ENCODE measurements at regions not wholly inside any gene's neighbourhood (a gene's known extent, or its start where the extent isn't known, plus 50 kb on each side); places are given as distances from the start of the nearest gene placed in this dataset.

DNA sequence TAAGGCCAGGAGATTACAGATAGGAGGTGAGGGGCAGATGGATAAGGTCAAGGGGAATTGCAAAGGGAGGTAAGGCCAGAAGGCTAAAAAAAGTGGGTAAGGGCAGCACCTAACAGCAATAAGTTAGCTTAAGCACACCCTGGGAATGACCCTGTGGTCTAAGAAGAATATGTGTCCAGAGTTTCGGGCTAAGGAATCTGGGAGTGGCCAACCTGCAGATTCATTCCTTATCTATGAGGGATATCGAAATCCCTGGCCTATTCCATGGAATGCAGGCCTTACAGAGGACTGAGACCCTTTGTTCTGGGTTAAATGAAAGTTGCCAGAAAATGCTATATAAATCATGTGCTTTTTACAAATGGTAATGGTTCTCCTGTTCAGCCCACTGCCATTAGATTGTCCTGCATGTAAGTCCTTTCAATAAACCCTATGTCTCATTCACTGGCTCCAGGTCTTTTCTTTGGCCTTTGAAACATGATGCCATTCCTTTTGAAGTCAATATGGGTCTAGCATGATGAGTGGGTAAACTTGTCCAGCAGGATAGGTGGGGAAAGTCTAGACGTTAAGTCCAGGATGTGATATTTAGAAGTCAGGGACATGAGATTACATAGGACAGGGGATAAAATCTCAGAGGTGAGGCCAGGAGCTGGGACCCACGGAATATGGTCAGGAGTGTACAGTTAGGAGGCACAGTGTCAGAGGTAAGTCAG is 226.2 kb downstream of the TACR3 start:
- TF ChIP-seq, protein P1, sequence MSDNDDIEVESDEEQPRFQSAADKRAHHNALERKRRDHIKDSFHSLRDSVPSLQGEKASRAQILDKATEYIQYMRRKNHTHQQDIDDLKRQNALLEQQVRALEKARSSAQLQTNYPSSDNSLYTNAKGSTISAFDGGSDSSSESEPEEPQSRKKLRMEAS (IDR thresholded peaks at IDR 0.05), result no peak
- TF ChIP-seq, protein P2, sequence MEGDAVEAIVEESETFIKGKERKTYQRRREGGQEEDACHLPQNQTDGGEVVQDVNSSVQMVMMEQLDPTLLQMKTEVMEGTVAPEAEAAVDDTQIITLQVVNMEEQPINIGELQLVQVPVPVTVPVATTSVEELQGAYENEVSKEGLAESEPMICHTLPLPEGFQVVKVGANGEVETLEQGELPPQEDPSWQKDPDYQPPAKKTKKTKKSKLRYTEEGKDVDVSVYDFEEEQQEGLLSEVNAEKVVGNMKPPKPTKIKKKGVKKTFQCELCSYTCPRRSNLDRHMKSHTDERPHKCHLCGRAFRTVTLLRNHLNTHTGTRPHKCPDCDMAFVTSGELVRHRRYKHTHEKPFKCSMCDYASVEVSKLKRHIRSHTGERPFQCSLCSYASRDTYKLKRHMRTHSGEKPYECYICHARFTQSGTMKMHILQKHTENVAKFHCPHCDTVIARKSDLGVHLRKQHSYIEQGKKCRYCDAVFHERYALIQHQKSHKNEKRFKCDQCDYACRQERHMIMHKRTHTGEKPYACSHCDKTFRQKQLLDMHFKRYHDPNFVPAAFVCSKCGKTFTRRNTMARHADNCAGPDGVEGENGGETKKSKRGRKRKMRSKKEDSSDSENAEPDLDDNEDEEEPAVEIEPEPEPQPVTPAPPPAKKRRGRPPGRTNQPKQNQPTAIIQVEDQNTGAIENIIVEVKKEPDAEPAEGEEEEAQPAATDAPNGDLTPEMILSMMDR (IDR thresholded peaks at IDR 0.05; ENCODE audit: low read depth, low read length, missing input control), result no peak
- TF ChIP-seq NR2F2 (IDR thresholded peaks at IDR 0.05) (no peak), YY1 (IDR thresholded peaks at IDR 0.05) (no peak), TAF1 (conservative IDR thresholded peaks at IDR 0.05) (no peak), RXRA (IDR thresholded peaks at IDR 0.05) (no peak), JUND (IDR thresholded peaks at IDR 0.05) (no peak), RAD21 (IDR thresholded peaks at IDR 0.05) (no peak), FOXA1 (IDR thresholded peaks at IDR 0.05) (no peak)
- TF ChIP-seq, protein P3, sequence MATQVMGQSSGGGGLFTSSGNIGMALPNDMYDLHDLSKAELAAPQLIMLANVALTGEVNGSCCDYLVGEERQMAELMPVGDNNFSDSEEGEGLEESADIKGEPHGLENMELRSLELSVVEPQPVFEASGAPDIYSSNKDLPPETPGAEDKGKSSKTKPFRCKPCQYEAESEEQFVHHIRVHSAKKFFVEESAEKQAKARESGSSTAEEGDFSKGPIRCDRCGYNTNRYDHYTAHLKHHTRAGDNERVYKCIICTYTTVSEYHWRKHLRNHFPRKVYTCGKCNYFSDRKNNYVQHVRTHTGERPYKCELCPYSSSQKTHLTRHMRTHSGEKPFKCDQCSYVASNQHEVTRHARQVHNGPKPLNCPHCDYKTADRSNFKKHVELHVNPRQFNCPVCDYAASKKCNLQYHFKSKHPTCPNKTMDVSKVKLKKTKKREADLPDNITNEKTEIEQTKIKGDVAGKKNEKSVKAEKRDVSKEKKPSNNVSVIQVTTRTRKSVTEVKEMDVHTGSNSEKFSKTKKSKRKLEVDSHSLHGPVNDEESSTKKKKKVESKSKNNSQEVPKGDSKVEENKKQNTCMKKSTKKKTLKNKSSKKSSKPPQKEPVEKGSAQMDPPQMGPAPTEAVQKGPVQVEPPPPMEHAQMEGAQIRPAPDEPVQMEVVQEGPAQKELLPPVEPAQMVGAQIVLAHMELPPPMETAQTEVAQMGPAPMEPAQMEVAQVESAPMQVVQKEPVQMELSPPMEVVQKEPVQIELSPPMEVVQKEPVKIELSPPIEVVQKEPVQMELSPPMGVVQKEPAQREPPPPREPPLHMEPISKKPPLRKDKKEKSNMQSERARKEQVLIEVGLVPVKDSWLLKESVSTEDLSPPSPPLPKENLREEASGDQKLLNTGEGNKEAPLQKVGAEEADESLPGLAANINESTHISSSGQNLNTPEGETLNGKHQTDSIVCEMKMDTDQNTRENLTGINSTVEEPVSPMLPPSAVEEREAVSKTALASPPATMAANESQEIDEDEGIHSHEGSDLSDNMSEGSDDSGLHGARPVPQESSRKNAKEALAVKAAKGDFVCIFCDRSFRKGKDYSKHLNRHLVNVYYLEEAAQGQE (IDR thresholded peaks at IDR 0.05), result no peak
- TF ChIP-seq, protein P4, sequence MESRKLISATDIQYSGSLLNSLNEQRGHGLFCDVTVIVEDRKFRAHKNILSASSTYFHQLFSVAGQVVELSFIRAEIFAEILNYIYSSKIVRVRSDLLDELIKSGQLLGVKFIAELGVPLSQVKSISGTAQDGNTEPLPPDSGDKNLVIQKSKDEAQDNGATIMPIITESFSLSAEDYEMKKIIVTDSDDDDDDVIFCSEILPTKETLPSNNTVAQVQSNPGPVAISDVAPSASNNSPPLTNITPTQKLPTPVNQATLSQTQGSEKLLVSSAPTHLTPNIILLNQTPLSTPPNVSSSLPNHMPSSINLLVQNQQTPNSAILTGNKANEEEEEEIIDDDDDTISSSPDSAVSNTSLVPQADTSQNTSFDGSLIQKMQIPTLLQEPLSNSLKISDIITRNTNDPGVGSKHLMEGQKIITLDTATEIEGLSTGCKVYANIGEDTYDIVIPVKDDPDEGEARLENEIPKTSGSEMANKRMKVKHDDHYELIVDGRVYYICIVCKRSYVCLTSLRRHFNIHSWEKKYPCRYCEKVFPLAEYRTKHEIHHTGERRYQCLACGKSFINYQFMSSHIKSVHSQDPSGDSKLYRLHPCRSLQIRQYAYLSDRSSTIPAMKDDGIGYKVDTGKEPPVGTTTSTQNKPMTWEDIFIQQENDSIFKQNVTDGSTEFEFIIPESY (IDR thresholded peaks at IDR 0.05), result no peak
- TF ChIP-seq, protein P5, sequence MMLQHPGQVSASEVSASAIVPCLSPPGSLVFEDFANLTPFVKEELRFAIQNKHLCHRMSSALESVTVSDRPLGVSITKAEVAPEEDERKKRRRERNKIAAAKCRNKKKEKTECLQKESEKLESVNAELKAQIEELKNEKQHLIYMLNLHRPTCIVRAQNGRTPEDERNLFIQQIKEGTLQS (IDR thresholded peaks at IDR 0.05), result no peak

Measured in liver (tissue), 3 donors.